AG09319 (cell line): ENCODE measurements at regions not wholly inside any gene's neighbourhood (a gene's known extent, or its start where the extent isn't known, plus 50 kb on each side); places are given as distances from the start of the nearest gene placed in this dataset.

ENCODE experiments used
- DNase-seq: peaks from one replicate; pipeline ENCODE4 v3.0.0-alpha.2; 2010; ENCODE audit warnings: low read depth; ENCODE audit errors: extremely low read depth
- TF ChIP-seq, protein P1 (sequence below): IDR thresholded peaks from 2 replicates; pipeline ENCODE4 v1.5.1; 2011; ENCODE audit warnings: low read depth, mild to moderate bottlenecking, inconsistent platforms, low read length, moderate library complexity

DNA sequence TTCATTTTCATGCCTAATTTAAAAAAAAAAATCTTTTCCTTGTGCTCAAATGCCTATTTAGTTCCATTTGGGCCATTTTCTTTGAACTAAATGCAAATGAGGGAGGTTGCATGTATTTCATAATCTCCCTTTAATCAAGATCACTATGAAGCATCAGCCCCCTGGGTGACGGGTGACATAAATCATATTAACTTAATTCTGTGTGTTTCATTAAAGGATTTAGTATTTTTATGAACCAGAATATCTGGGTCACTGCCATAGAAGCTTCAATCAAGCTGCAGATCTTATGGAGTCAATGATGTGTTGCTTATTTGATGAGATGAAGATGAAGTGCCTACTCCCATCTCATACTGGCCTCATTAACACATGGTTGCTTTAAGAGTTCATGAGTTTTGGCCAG, 301.9 kb upstream of the PRKCQ start:
- DNase-seq = no peak
- TF ChIP-seq, protein P1, sequence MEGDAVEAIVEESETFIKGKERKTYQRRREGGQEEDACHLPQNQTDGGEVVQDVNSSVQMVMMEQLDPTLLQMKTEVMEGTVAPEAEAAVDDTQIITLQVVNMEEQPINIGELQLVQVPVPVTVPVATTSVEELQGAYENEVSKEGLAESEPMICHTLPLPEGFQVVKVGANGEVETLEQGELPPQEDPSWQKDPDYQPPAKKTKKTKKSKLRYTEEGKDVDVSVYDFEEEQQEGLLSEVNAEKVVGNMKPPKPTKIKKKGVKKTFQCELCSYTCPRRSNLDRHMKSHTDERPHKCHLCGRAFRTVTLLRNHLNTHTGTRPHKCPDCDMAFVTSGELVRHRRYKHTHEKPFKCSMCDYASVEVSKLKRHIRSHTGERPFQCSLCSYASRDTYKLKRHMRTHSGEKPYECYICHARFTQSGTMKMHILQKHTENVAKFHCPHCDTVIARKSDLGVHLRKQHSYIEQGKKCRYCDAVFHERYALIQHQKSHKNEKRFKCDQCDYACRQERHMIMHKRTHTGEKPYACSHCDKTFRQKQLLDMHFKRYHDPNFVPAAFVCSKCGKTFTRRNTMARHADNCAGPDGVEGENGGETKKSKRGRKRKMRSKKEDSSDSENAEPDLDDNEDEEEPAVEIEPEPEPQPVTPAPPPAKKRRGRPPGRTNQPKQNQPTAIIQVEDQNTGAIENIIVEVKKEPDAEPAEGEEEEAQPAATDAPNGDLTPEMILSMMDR = no peak

DNA sequence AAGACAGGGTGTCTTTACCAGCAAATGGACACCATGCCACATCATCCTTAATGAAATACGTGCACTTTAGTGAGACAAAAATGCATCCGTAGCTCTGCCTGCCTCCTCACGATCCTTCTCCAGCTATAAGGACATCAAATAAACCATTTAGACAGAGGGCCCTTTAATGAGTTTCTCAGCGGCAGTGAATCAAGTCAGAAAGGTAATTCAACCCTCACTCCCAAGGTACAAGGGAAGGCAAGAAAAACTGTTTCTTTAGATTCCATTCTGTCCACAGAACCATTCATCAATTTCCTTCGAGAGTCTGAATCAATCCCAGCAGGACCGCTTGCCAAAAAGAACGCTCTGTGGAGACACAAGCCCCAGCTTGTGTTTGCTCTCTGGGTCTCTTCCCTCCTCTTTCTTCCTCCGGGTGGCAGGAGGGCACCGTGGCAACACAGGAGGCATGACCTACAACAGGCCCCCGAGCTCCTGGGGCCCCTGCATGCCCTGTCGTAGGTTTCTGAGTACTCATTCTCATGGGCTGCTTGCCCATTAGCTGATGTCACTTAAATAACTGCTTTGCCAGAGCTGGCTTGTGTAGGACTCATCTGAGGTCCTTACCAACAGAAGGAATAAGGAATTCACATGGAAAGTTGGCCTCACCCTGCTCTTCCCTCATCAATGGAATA, 297.8 kb upstream of the PRKCQ start:
- no peak for DNase-seq
- TF ChIP-seq, protein P1 = no peak

DNA sequence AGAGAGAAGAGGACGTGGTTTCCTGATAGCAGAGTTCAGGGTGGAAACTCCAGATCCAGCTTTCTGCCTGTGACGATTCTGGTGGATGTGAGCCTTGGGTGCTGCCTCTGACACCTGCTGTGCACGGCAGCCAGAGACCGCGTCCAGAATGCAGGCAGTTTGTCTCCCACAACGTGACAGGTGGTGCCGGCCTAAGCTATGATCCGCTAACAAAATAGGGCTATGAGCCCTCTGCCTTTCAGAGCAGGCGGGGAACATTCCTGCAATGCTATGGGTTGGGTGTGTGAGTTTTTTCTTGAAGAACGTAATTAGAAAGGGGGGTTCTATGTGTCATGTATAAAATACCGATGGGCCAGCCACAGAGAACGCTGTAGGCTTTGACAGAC, 297.3 kb upstream of the PRKCQ start:
- TF ChIP-seq, protein P1 = no peak
- no peak for DNase-seq

DNA sequence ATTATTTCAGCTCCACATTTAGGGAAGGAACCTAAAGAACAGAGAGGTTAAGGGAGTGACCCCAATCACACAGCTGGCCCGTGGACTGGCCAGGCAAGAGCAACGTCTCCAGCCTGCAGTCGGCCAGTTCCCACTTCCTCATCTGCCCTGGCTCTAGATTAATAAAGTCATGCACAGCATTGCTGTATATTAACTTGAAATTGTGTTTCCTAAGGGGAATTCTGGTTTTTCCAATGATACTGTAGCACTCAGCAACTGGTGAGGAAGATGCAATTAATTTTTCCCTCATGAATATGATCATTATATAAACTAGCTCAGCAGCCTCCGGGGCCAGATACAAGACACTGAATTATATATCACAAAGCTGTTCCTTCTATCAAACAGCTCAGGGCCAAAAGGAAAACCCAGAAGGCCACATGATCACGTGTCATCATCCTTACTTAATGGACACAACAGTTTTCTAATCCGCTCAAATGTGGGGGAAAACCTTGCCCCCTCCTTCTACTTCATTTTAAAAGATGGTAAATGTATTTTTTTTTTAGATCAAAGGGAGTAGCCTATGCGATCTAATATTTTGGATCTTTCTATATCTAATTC, 295.3 kb upstream of the PRKCQ start:
- no peak for DNase-seq
- TF ChIP-seq, protein P1 = no peak

DNA sequence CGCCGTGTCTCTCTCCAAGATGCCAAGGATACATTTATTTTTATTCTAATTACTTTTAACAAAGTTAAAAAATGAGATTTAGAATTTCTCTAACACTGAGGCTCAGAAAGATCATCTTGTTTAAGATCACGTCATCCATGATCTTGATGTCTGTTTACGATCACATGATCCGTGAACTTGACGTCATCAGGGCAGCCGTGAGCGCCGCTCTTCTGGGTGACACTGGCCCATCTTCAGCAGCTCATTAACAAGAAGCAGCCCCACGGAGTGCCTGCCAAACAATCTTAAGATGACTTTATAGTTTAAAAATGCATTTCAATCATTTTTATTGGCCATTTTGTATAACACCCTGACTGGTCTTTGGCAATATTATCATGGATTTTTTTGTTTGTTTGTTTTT, 291.1 kb upstream of the PRKCQ start:
- no peak for DNase-seq
- TF ChIP-seq, protein P1 = no peak

DNA sequence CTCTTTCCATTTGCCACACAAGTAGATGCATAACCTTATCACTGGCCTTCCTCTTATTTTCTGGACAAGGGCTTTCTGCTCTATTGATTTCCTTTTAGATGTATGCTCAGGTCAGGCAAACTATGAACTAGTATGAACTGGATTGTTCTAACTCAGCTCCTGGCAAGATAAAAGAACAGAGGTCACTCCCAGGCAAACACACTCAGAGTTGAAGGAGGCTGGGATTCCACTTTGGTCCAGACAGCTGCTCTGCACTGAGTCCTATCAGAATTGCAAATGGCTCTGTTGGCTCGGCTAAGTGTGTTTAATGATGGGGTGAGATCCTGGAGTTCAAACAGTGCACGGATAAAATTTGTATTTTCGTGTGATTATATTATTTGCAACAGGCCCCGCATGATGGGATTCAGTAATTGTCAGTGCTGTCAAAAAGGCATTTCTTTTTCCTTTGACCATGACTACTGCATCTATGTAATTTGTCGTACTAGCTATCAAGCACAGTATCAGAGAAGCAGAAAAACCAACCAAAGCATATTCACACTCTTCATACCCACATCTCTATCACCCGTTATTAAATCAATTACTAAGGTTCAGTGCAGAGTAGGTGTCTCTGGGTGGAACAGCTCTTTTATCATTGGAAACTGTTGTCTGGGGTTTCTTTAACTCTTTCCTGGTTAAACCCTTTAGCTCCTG, 288.1 kb upstream of the PRKCQ start:
- no peak for DNase-seq
- TF ChIP-seq, protein P1 = no peak

DNA sequence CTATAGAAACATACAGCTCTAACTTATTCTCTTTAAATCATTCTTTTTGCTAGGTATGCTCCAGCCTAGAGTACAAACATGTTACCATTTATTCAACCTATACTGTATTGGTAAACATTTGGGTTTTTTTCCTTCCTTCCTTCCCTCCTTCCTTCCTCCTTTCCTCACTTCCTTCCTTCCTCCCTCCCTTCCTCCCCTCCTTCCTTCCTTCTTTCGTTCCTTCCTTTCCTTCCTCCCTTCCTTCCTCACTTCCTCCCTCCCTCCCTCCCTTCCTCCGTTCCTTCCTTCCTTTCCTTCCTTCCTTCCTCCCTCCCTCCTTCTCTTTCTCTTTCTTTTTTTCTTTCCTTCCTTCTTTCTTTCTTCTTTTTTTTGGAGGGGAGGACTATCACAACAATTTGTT, 286.7 kb upstream of the PRKCQ start:
- no peak for DNase-seq
- TF ChIP-seq, protein P1 = no peak
